ENCODE measurements at regions not wholly inside any gene's neighbourhood (a gene's known extent, or its start where the extent isn't known, plus 50 kb on each side); places are given as distances from the start of the nearest gene placed in this dataset.

DNA sequence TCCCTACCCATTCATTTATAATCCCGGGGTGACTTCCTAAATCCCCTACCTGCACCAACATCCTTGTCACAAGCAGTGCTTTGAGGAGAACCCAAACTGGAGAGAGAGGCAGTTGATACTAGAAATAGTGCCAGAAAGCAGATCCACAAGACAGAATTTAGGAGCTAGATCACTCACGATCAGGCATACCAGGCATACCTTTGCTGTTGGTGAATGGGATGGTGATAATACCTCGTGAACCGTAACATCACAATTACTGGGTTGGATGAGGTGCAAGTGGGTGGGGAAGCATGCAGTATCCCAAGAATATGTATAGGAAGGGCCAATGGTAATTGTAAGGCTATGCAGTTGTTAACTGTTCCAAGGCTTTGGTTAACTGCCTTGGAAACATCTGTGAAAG, 129.3 kb downstream of the TMA16 start:
- Histone ChIP-seq H3K27me3 (ENCODE audit: control insufficient read depth, insufficient read depth, low read length, poor library complexity, severe bottlenecking) (no peaks in the 10 kb centered on the region), H3K36me3 (ENCODE audit: control insufficient read depth, insufficient read depth, low read length) (no peaks in the 10 kb centered on the region), H3K4me1 (ENCODE audit: control insufficient read depth, insufficient read depth, low read length) (no peaks in the 10 kb centered on the region), H3K9me3 (ENCODE audit: control insufficient read depth, low read length) (no peaks in the 10 kb centered on the region), H3K4me3 (ENCODE audit: low read length) (peak overlapping the region; percentile 5), H3K9ac (ENCODE audit: extremely low read depth, low read length, poor library complexity, severe bottlenecking) (no peak overlapping the region), H3K27ac (ENCODE audit: low read depth, low read length) (no peak overlapping the region)
- Mint-ChIP-seq H3K4me1 (peaks cover 5% of the 10 kb centered on the region), H3K36me3 (ENCODE audit: low read depth) (no peaks in the 10 kb centered on the region), H3K27me3 (ENCODE audit: insufficient read depth) (no peaks in the 10 kb centered on the region), H3K9me3 (peaks cover 3% of the 10 kb centered on the region), H3K27ac (no peak overlapping the region), H3K4me3 (no peak overlapping the region)
- WGBS, 2 experiments (ENCODE audit: insufficient coverage in 1 of 2, insufficient read length in 1 of 2), result 78 to 80% methylated on average over 3 to 4 of the region's 4 CpGs
- DNase-seq, result peak; percentile 55
- TF ChIP-seq, protein P1, sequence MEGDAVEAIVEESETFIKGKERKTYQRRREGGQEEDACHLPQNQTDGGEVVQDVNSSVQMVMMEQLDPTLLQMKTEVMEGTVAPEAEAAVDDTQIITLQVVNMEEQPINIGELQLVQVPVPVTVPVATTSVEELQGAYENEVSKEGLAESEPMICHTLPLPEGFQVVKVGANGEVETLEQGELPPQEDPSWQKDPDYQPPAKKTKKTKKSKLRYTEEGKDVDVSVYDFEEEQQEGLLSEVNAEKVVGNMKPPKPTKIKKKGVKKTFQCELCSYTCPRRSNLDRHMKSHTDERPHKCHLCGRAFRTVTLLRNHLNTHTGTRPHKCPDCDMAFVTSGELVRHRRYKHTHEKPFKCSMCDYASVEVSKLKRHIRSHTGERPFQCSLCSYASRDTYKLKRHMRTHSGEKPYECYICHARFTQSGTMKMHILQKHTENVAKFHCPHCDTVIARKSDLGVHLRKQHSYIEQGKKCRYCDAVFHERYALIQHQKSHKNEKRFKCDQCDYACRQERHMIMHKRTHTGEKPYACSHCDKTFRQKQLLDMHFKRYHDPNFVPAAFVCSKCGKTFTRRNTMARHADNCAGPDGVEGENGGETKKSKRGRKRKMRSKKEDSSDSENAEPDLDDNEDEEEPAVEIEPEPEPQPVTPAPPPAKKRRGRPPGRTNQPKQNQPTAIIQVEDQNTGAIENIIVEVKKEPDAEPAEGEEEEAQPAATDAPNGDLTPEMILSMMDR (conservative IDR thresholded peaks at IDR 0.05), result no peak

DNA sequence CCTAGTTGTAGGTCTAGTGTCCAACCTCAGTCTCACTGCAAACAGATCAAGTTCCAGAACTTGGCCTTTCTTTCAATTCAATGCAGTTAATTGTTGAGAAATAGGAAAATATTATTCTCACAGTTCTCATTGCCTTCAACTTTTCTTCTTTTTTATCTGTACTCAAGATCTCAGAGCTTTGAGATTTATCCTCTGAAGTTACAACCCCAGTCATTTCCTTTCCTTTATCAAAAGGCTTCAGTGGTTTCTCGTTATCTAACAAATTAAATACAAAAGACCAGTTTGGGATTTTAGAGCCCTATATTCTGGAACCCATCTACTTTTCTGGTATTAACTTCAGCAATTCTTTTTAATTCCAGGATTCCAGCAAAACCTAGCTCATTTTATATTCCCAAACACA, 130.2 kb downstream of the TMA16 start:
- H3K27ac Mint-ChIP-seq, result no peak overlapping the region
- peaks cover 6% of the 10 kb centered on the region for H3K9me3 Mint-ChIP-seq

DNA sequence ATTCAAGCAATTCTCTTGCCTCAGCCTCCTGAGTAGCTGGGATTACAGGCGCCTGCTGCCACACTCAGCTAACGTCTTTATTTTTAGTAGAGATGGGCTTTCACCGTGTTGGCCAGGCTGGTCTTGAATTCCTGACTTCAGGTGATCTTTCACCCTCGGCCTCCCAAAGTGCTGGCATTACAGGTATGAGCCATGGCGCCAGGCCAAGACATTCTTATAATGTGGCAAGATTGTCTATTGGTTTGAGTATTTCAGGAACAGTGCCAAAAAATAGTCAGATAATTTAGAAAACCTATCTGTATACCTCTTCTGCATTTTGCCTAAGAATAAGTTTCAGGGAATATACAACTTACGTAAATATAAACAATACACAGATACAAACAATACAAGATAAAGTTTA, 136.8 kb downstream of the TMA16 start:
- no peaks in the 10 kb centered on the region for H3K36me3 ChIP-seq (ENCODE audit: control insufficient read depth, insufficient read depth, low read length)
- WGBS, 2 experiments (ENCODE audit: insufficient coverage in 1 of 2, insufficient read length in 1 of 2), result 91 to 96% methylated on average over 4 to 5 of the region's 6 CpGs
- Mint-ChIP-seq H3K9me3 (peaks cover 15% of the 10 kb centered on the region), H3K4me3 (no peak overlapping the region), H3K27me3 (ENCODE audit: insufficient read depth) (no peaks in the 10 kb centered on the region), H3K4me1 (no peaks in the 10 kb centered on the region), H3K27ac (no peak overlapping the region), H3K36me3 (ENCODE audit: low read depth) (no peaks in the 10 kb centered on the region)
- no peak overlapping the region for H3K27ac ChIP-seq (ENCODE audit: low read depth, low read length)
- no peak overlapping the region for H3K9ac ChIP-seq (ENCODE audit: extremely low read depth, low read length, poor library complexity, severe bottlenecking)
- DNase-seq, result no peak
- no peaks in the 10 kb centered on the region for H3K4me1 ChIP-seq (ENCODE audit: control insufficient read depth, insufficient read depth, low read length)
- no peak overlapping the region for H3K4me3 ChIP-seq (ENCODE audit: low read length)
- H3K27me3 ChIP-seq (ENCODE audit: control insufficient read depth, insufficient read depth, low read length, poor library complexity, severe bottlenecking), result no peaks in the 10 kb centered on the region
- no peaks in the 10 kb centered on the region for H3K9me3 ChIP-seq (ENCODE audit: control insufficient read depth, low read length)
- TF ChIP-seq, protein P1 (conservative IDR thresholded peaks at IDR 0.05), result no peak

More for the DNA sequence above, 130.2 kb downstream of the TMA16 start:
- H3K4me3 ChIP-seq (ENCODE audit: low read length), result no peak overlapping the region
- H3K4me1 ChIP-seq (ENCODE audit: control insufficient read depth, insufficient read depth, low read length), result no peaks in the 10 kb centered on the region
- H3K36me3 Mint-ChIP-seq (ENCODE audit: low read depth), result no peaks in the 10 kb centered on the region
- H3K27ac ChIP-seq (ENCODE audit: low read depth, low read length), result no peak overlapping the region
- H3K27me3 Mint-ChIP-seq (ENCODE audit: insufficient read depth), result no peaks in the 10 kb centered on the region
- H3K9me3 ChIP-seq (ENCODE audit: control insufficient read depth, low read length), result no peaks in the 10 kb centered on the region
- DNase-seq, result no peak
- TF ChIP-seq, protein P1 (conservative IDR thresholded peaks at IDR 0.05), result no peak
- no peak overlapping the region for H3K4me3 Mint-ChIP-seq
- no peak overlapping the region for H3K9ac ChIP-seq (ENCODE audit: extremely low read depth, low read length, poor library complexity, severe bottlenecking)
- H3K27me3 ChIP-seq (ENCODE audit: control insufficient read depth, insufficient read depth, low read length, poor library complexity, severe bottlenecking), result no peaks in the 10 kb centered on the region
- no peaks in the 10 kb centered on the region for H3K36me3 ChIP-seq (ENCODE audit: control insufficient read depth, insufficient read depth, low read length)
- 91 to 100% methylated on average over 1 of the region's 1 CpG for WGBS, 2 experiments (ENCODE audit: insufficient coverage in 1 of 2, insufficient read length in 1 of 2)
- peaks cover 5% of the 10 kb centered on the region for H3K4me1 Mint-ChIP-seq
